ENCODE measurements at regions not wholly inside any gene's neighbourhood (a gene's known extent, or its start where the extent isn't known, plus 50 kb on each side); places are given as distances from the start of the nearest gene placed in this dataset.

- Histone ChIP-seq H3K4me1 (ENCODE audit: insufficient read depth, low read length) (no peaks in the 10 kb centered on the region), H2AFZ (ENCODE audit: low read depth, low read length) (no peak overlapping the region), H3K4me2 (ENCODE audit: insufficient read depth, low read length) (no peak overlapping the region), H3K27ac (ENCODE audit: low read length) (no peak overlapping the region), H3K27me3 (ENCODE audit: insufficient read depth, low read length, poor library complexity) (peaks cover 3% of the 10 kb centered on the region), H3K36me3 (ENCODE audit: insufficient read depth, low read length) (no peaks in the 10 kb centered on the region), H4K20me1 (ENCODE audit: insufficient read depth, low read length) (no peaks in the 10 kb centered on the region), H3K9ac (ENCODE audit: low read depth, low read length) (no peak overlapping the region), H3K79me2 (ENCODE audit: insufficient read depth, low read length) (no peaks in the 10 kb centered on the region), H3K9me3 (ENCODE audit: insufficient read depth, low read length, severe bottlenecking) (no peaks in the 10 kb centered on the region), H3K4me3 (ENCODE audit: low read depth in 1 of 2, low read length in 2 of 2) (no peak overlapping the region)
- DNase-seq (no peak), ATAC-seq (ENCODE audit: insufficient read depth, low read depth) (no peak)
- TF ChIP-seq EZH2 (IDR thresholded peaks at IDR 0.05; ENCODE audit: borderline replicate concordance, low read depth, low read length, severe bottlenecking): no peak
- no peak for TF ChIP-seq CTCF (IDR thresholded peaks at IDR 0.05; ENCODE audit: borderline replicate concordance, extremely low read depth, low read length, poor library complexity, severe bottlenecking)
These were observed 504.9 kb downstream of the TBL1XR1 start for GRCh38 chr3:176692199-176692965.

- Histone ChIP-seq H3K4me3 (ENCODE audit: low read depth in 1 of 2, low read length in 2 of 2) (no peak overlapping the region), H3K4me2 (ENCODE audit: insufficient read depth, low read length) (no peak overlapping the region), H3K79me2 (ENCODE audit: insufficient read depth, low read length) (no peaks in the 10 kb centered on the region), H3K27me3 (ENCODE audit: insufficient read depth, low read length, poor library complexity) (peaks cover 3% of the 10 kb centered on the region), H3K9me3 (ENCODE audit: insufficient read depth, low read length, severe bottlenecking) (no peaks in the 10 kb centered on the region), H2AFZ (ENCODE audit: low read depth, low read length) (no peak overlapping the region), H3K4me1 (ENCODE audit: insufficient read depth, low read length) (no peaks in the 10 kb centered on the region), H4K20me1 (ENCODE audit: insufficient read depth, low read length) (no peaks in the 10 kb centered on the region), H3K9ac (ENCODE audit: low read depth, low read length) (no peak overlapping the region), H3K36me3 (ENCODE audit: insufficient read depth, low read length) (no peaks in the 10 kb centered on the region), H3K27ac (ENCODE audit: low read length) (no peak overlapping the region)
- TF ChIP-seq CTCF (IDR thresholded peaks at IDR 0.05; ENCODE audit: borderline replicate concordance, extremely low read depth, low read length, poor library complexity, severe bottlenecking) (no peak), EZH2 (IDR thresholded peaks at IDR 0.05; ENCODE audit: borderline replicate concordance, low read depth, low read length, severe bottlenecking) (no peak)
- ATAC-seq (ENCODE audit: insufficient read depth, low read depth): no peak
- no peak for DNase-seq
These were observed 507.0 kb downstream of the TBL1XR1 start for GRCh38 chr3:176690083-176690869.

GRCh38 chr3:176687754-176688153 lies 509.5 kb downstream of the TBL1XR1 start:
- no peaks in the 10 kb centered on the region for H3K36me3 ChIP-seq (ENCODE audit: insufficient read depth, low read length)
- no peak overlapping the region for H3K4me3 ChIP-seq (ENCODE audit: low read depth in 1 of 2, low read length in 2 of 2)
- no peak overlapping the region for H3K27ac ChIP-seq (ENCODE audit: low read length)
- no peaks in the 10 kb centered on the region for H3K9me3 ChIP-seq (ENCODE audit: insufficient read depth, low read length, severe bottlenecking)
- no peak overlapping the region for H2AFZ ChIP-seq (ENCODE audit: low read depth, low read length)
- ATAC-seq (ENCODE audit: insufficient read depth, low read depth) (no peak), DNase-seq (no peak)
- TF ChIP-seq EZH2 (IDR thresholded peaks at IDR 0.05; ENCODE audit: borderline replicate concordance, low read depth, low read length, severe bottlenecking): no peak
- peaks cover 3% of the 10 kb centered on the region for H3K27me3 ChIP-seq (ENCODE audit: insufficient read depth, low read length, poor library complexity)
- no peak overlapping the region for H3K4me2 ChIP-seq (ENCODE audit: insufficient read depth, low read length)
- no peaks in the 10 kb centered on the region for H3K4me1 ChIP-seq (ENCODE audit: insufficient read depth, low read length)
- no peaks in the 10 kb centered on the region for H3K79me2 ChIP-seq (ENCODE audit: insufficient read depth, low read length)
- H4K20me1 ChIP-seq (ENCODE audit: insufficient read depth, low read length): no peaks in the 10 kb centered on the region
- no peak overlapping the region for H3K9ac ChIP-seq (ENCODE audit: low read depth, low read length)

GRCh38 chr3:176683382-176683781 lies 513.9 kb downstream of the TBL1XR1 start:
- no peaks in the 10 kb centered on the region for H3K79me2 ChIP-seq (ENCODE audit: insufficient read depth, low read length)

More at GRCh38 chr3:176683382-176683781, 513.9 kb downstream of the TBL1XR1 start:
- no peaks in the 10 kb centered on the region for H3K4me1 ChIP-seq (ENCODE audit: insufficient read depth, low read length)
- H3K36me3 ChIP-seq (ENCODE audit: insufficient read depth, low read length): no peaks in the 10 kb centered on the region
- H3K9ac ChIP-seq (ENCODE audit: low read depth, low read length): no peak overlapping the region
- no peak for ATAC-seq (ENCODE audit: insufficient read depth, low read depth)
- no peak overlapping the region for H3K4me2 ChIP-seq (ENCODE audit: insufficient read depth, low read length)
- no peaks in the 10 kb centered on the region for H4K20me1 ChIP-seq (ENCODE audit: insufficient read depth, low read length)
- no peak for DNase-seq
- H3K27ac ChIP-seq (ENCODE audit: low read length): no peak overlapping the region
- H2AFZ ChIP-seq (ENCODE audit: low read depth, low read length): no peak overlapping the region
- H3K9me3 ChIP-seq (ENCODE audit: insufficient read depth, low read length, severe bottlenecking): no peaks in the 10 kb centered on the region
- H3K27me3 ChIP-seq (ENCODE audit: insufficient read depth, low read length, poor library complexity): no peaks in the 10 kb centered on the region
- TF ChIP-seq CTCF (IDR thresholded peaks at IDR 0.05; ENCODE audit: borderline replicate concordance, extremely low read depth, low read length, poor library complexity, severe bottlenecking): no peak
- no peak for TF ChIP-seq EZH2 (IDR thresholded peaks at IDR 0.05; ENCODE audit: borderline replicate concordance, low read depth, low read length, severe bottlenecking)
- H3K4me3 ChIP-seq (ENCODE audit: low read depth in 1 of 2, low read length in 2 of 2): no peak overlapping the region
